ENCODE measurements at regions not wholly inside any gene's neighbourhood (a gene's known extent, or its start where the extent isn't known, plus 50 kb on each side); places are given as distances from the start of the nearest gene placed in this dataset.

DNA sequence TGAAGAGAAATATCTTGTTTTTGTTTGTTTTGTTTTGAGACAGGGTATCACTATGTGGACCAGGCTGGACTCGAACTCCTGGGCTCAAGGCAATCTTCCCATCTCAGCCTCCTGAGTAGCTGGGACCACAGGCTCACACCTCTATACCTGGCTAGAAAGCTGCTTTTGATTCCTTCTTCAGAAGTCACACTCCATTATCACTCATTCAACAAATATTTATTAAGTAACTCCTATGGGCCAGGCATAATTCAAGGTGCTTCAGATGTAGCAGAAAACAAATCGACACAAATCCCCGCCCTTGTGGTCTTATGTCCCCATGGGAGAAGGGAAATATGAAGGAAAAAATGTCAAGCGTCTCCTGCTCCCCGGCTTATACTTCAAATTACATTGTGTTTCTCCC lies 72.6 kb upstream of the DHX15 start:
- no peak overlapping the region for H3K4me3 ChIP-seq (ENCODE audit: low read depth, low read length)
- TF ChIP-seq, protein P1, sequence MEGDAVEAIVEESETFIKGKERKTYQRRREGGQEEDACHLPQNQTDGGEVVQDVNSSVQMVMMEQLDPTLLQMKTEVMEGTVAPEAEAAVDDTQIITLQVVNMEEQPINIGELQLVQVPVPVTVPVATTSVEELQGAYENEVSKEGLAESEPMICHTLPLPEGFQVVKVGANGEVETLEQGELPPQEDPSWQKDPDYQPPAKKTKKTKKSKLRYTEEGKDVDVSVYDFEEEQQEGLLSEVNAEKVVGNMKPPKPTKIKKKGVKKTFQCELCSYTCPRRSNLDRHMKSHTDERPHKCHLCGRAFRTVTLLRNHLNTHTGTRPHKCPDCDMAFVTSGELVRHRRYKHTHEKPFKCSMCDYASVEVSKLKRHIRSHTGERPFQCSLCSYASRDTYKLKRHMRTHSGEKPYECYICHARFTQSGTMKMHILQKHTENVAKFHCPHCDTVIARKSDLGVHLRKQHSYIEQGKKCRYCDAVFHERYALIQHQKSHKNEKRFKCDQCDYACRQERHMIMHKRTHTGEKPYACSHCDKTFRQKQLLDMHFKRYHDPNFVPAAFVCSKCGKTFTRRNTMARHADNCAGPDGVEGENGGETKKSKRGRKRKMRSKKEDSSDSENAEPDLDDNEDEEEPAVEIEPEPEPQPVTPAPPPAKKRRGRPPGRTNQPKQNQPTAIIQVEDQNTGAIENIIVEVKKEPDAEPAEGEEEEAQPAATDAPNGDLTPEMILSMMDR (IDR thresholded peaks at IDR 0.05; ENCODE audit: low read depth, low read length): no peak

DNA sequence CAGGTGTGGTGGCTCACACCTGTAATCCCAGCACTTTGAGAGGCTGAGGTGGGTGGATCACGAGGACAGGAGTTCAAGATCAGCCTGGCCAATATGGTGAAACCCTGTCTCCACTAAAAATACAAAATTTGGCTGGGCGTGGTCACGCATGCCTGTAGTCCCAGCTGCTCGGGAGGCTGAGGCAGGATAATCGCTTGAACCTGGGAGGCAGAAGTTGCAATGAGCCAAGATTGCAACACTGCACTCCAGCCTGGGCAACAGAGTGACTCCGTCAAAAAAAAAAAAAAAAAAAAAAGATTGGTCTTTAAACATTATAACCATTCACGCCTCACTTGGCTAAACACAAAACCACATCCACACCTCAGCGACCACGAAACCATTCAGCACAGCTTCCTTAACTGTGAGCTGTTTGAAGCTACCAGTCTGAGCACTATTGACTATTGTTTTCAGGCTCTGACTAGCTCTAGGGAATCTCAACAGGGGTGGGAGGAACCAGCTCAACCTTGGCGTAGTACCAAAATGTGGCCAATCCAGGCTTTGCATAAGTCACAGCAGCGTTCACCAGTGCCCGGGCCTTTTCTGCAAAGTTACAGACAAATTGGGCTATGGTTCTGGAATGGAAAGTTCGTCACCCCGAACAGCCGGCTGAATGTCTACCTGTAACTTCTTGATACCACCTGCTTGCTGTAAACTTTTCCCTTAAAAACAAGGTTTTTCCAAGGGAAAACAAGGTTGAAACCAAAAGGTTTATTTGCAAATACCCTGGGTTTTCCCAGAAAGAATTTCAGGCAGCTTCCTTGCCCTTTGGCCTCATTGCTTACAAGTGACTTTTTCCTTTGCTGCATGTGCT lies 73.6 kb upstream of the DHX15 start:
- no peak overlapping the region for H3K4me3 ChIP-seq (ENCODE audit: low read depth, low read length)
- TF ChIP-seq, protein P1 (IDR thresholded peaks at IDR 0.05; ENCODE audit: low read depth, low read length): no peak

DNA sequence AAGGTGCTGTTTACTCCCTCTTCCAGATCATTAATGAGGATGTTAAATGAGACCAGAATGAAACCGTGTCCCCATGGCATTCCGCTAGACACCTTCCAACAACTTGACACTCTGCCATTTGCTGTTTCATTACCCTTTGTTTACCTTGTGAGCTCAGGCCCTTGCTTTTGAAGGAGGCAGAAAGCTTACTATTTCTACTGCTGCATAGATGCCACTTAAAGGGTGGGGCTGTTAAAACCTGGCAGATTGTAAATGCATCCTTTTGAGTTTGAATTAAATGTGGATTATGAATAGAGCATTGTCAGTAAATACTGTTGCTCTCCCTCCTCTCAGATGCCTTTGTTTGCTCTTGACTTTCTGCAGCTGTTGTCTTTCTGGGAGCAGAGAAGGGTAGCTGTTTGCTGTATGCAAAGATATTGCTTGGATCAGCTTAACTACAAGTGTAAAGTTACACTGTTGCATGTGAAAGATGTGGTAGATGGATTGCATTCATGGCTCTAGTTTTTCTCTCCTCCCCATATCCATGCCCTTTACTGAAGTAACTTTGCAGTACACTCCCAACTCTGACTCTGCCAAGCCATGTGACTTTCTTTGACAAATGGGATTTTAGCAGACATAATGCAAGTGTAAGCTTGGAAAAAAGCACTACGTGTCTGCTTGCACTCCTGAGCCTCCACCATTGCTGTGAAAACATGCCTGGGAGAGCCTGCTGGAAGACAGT lies 75.0 kb upstream of the DHX15 start:
- no peak overlapping the region for H3K4me3 ChIP-seq (ENCODE audit: low read depth, low read length)

DNA sequence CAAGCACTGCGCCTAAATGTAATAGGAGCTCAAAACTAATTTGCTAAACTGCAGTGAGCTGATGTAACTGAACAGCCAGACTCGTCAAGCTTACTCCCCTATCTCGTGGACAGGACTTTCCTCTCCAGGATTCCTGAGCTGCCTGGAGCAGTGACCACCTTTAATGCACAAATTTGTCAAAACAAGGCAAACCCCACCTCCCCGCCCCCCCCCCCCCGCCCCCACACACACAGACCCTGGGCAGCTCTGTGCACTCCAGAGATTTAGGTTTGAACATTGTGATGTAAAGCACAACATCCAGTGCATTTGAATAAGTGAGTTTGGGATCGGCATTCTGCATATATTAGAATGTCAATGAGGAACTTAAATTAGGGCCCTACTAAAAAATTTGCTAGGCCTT lies 77.7 kb upstream of the DHX15 start:
- TF ChIP-seq, protein P1 (IDR thresholded peaks at IDR 0.05; ENCODE audit: low read depth, low read length): no peak
- H3K4me3 ChIP-seq (ENCODE audit: low read depth, low read length): no peak overlapping the region

More for the DNA sequence above, 75.0 kb upstream of the DHX15 start:
- TF ChIP-seq, protein P1 (IDR thresholded peaks at IDR 0.05; ENCODE audit: low read depth, low read length): no peak

DNA sequence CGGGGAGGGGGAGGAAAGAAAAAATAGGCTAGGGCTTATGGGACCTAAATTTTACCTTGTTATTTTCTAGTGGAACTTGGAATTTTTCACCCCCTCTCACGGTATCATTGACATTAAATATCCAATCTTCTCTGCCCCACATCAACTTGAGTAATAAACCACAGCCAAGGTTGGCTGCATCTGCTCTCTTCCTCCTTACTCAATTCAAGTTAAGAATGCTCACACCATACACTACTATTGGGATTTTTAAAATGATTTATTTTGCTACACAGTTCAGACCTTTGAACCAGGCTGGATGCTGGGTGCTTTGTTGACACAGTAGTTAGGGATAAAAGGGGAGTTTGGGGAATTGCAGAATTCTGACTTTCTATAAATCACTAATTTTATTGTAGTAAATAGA lies 78.2 kb upstream of the DHX15 start:
- no peak overlapping the region for H3K4me3 ChIP-seq (ENCODE audit: low read depth, low read length)
- TF ChIP-seq, protein P1 (IDR thresholded peaks at IDR 0.05; ENCODE audit: low read depth, low read length): no peak

DNA sequence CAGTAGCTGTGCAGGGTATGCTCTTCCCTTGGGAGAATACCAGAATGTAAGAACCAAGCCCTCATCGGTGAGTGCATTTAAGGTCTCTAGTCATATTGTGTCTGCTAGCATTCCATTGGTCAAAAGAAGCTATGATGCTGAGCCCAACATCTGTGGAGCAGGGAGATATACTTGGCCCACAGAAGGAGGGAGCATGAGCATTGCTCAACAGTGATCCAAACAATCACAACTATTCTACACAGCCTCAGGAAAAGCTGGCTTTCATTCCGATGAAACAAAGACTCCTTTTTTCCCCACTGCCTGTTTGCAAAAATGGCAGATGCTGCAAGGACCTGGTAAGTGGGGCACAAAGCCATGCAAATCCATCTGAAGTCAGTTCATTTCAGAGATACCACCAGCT lies 80.6 kb upstream of the DHX15 start:
- TF ChIP-seq, protein P1 (IDR thresholded peaks at IDR 0.05; ENCODE audit: low read depth, low read length): no peak

DNA sequence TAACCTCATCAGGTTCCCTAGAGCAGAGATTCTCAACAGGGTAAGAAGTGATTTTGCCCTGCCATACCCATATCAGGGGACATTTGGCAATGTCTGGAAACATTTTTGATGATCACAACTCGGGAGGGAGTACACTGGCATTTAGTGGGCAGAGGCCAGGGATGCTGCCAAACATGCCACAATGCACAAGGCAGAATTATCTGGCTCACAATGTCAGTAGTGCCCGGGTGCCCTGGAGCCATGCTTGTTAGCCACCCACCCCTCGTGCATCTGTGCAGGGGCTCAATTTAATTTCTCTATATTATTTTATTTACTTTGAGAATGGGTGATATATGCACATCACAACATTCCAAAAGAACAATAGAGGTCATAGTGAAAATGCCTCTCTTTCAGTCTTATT lies 82.0 kb upstream of the DHX15 start:
- TF ChIP-seq, protein P1 (IDR thresholded peaks at IDR 0.05; ENCODE audit: low read depth, low read length): no peak
- no peak overlapping the region for H3K4me3 ChIP-seq (ENCODE audit: low read depth, low read length)

More for the DNA sequence above, 80.6 kb upstream of the DHX15 start:
- H3K4me3 ChIP-seq (ENCODE audit: low read depth, low read length): no peak overlapping the region

Data from WI38 (cell line).